ENCODE measurements at regions not wholly inside any gene's neighbourhood (a gene's known extent, or its start where the extent isn't known, plus 50 kb on each side); places are given as distances from the start of the nearest gene placed in this dataset.

DNA sequence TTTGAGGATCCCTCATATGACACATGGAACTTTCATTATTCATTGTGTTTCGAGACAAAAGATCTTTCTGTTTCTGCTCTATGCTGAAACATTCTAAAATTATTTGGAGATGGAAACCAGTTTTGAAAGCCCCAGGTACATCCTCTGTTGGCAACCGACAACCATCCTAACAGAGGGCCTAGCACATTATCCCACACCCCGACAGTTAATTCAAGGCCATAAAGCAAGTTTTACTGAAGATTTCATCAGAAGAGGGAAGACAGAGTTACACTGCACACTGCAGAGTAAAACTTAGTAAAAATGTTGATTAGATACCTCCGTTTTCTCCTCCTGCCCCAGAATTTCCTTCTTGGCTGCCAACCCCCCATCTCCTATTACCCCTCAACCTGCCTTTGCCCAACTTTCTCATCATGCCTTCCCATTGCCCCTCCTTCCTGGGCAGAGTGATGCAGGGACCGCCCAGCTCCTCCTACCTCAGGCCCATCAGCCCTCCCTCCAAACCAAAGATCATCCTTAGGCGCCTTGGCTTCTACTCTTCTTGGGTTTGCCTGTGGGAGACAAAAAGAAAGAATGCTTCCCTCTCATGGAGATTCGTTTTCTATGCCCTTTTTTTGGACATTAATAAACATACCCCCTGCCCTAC is 52.9 kb upstream of the CITED4 start:
- no peaks in the 10 kb centered on the region for H3K79me2 ChIP-seq (ENCODE audit: control insufficient read depth, insufficient read depth, low read length)
- no peaks in the 10 kb centered on the region for H3K4me1 ChIP-seq (ENCODE audit: control insufficient read depth, extremely low read depth, insufficient read depth, low read length)
- DNase-seq (ENCODE audit: low read depth, low spot score) (no peak), FAIRE-seq (no peak)
- no peaks in the 10 kb centered on the region for H4K20me1 ChIP-seq (ENCODE audit: control insufficient read depth, extremely low read depth, insufficient read depth, low read length)
- H3K9ac ChIP-seq (ENCODE audit: control insufficient read depth, extremely low read depth, insufficient read depth, low read length), result no peak overlapping the region
- H2AFZ ChIP-seq (ENCODE audit: control insufficient read depth, low read length), result no peak overlapping the region
- no peaks in the 10 kb centered on the region for H3K9me3 ChIP-seq (ENCODE audit: control insufficient read depth, low read depth, low read length)
- dilution Hi-C loops (cut with MboI; ENCODE audit: extremely low pct_ligation_motif_present, low sequenced_read_pairs), result no loop called here
- no peaks in the 10 kb centered on the region for H3K27me3 ChIP-seq (ENCODE audit: control insufficient read depth, extremely low read depth, insufficient read depth, low read length)
- H3K4me2 ChIP-seq (ENCODE audit: control insufficient read depth, extremely low read depth, insufficient read depth, low read depth, low read length), result no peak overlapping the region
- no peak overlapping the region for H3K27ac ChIP-seq (ENCODE audit: control insufficient read depth, insufficient read depth, low read length)
- H3K4me3 ChIP-seq (ENCODE audit: control insufficient read depth in 2 of 3, extremely low read depth in 1 of 3, insufficient read depth in 2 of 3, low read depth in 1 of 3, low read length in 3 of 3), result no peak overlapping the region
- H3K9me1 ChIP-seq (ENCODE audit: control insufficient read depth, extremely low read depth, insufficient read depth, low read length), result no peaks in the 10 kb centered on the region
- TF ChIP-seq EZH2 (IDR thresholded peaks at IDR 0.05; ENCODE audit: low read length), result no peak
- TF ChIP-seq, protein P1, sequence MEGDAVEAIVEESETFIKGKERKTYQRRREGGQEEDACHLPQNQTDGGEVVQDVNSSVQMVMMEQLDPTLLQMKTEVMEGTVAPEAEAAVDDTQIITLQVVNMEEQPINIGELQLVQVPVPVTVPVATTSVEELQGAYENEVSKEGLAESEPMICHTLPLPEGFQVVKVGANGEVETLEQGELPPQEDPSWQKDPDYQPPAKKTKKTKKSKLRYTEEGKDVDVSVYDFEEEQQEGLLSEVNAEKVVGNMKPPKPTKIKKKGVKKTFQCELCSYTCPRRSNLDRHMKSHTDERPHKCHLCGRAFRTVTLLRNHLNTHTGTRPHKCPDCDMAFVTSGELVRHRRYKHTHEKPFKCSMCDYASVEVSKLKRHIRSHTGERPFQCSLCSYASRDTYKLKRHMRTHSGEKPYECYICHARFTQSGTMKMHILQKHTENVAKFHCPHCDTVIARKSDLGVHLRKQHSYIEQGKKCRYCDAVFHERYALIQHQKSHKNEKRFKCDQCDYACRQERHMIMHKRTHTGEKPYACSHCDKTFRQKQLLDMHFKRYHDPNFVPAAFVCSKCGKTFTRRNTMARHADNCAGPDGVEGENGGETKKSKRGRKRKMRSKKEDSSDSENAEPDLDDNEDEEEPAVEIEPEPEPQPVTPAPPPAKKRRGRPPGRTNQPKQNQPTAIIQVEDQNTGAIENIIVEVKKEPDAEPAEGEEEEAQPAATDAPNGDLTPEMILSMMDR (optimal IDR thresholded peaks at IDR 0.05 in 1 of 3, IDR thresholded peaks at IDR 0.05 in 1 of 3, conservative IDR thresholded peaks at IDR 0.05 in 1 of 3; ENCODE audit: extremely low read depth in 1 of 3, insufficient read depth in 2 of 3, low read length in 3 of 3), result no peak
- H3K36me3 ChIP-seq (ENCODE audit: control insufficient read depth in 2 of 2, extremely low read depth in 1 of 2, insufficient read depth in 2 of 2, low read length in 2 of 2), result no peaks in the 10 kb centered on the region

GRCh38 chr1:40915581-40915980 is 53.4 kb upstream of the CITED4 start:
- Histone ChIP-seq H3K27ac (ENCODE audit: control insufficient read depth, insufficient read depth, low read length) (no peak overlapping the region), H3K4me1 (ENCODE audit: control insufficient read depth, extremely low read depth, insufficient read depth, low read length) (no peaks in the 10 kb centered on the region), H3K27me3 (ENCODE audit: control insufficient read depth, extremely low read depth, insufficient read depth, low read length) (no peaks in the 10 kb centered on the region), H4K20me1 (ENCODE audit: control insufficient read depth, extremely low read depth, insufficient read depth, low read length) (no peaks in the 10 kb centered on the region), H3K9me3 (ENCODE audit: control insufficient read depth, low read depth, low read length) (no peaks in the 10 kb centered on the region), H3K9ac (ENCODE audit: control insufficient read depth, extremely low read depth, insufficient read depth, low read length) (no peak overlapping the region), H3K9me1 (ENCODE audit: control insufficient read depth, extremely low read depth, insufficient read depth, low read length) (no peaks in the 10 kb centered on the region), H3K36me3 (ENCODE audit: control insufficient read depth in 2 of 2, extremely low read depth in 1 of 2, insufficient read depth in 2 of 2, low read length in 2 of 2) (no peaks in the 10 kb centered on the region), H3K4me3 (ENCODE audit: control insufficient read depth in 2 of 3, extremely low read depth in 1 of 3, insufficient read depth in 2 of 3, low read depth in 1 of 3, low read length in 3 of 3) (no peak overlapping the region), H3K79me2 (ENCODE audit: control insufficient read depth, insufficient read depth, low read length) (no peaks in the 10 kb centered on the region), H3K4me2 (ENCODE audit: control insufficient read depth, extremely low read depth, insufficient read depth, low read depth, low read length) (no peak overlapping the region), H2AFZ (ENCODE audit: control insufficient read depth, low read length) (no peak overlapping the region)
- TF ChIP-seq EZH2 (IDR thresholded peaks at IDR 0.05; ENCODE audit: low read length), result no peak
- TF ChIP-seq, protein P1 (optimal IDR thresholded peaks at IDR 0.05 in 1 of 3, IDR thresholded peaks at IDR 0.05 in 1 of 3, conservative IDR thresholded peaks at IDR 0.05 in 1 of 3; ENCODE audit: extremely low read depth in 1 of 3, insufficient read depth in 2 of 3, low read length in 3 of 3), result no peak
- dilution Hi-C loops (cut with MboI; ENCODE audit: extremely low pct_ligation_motif_present, low sequenced_read_pairs), result no loop called here
- no peak for FAIRE-seq
- no peak for DNase-seq (ENCODE audit: low read depth, low spot score)
